ENCODE measurements at regions not wholly inside any gene's neighbourhood (a gene's known extent, or its start where the extent isn't known, plus 50 kb on each side); places are given as distances from the start of the nearest gene placed in this dataset.

- Histone ChIP-seq H3K9me2 (replicated peaks; ENCODE audit: insufficient read depth, low read length) (no peaks in the 10 kb centered on the region), H3F3A (ENCODE audit: insufficient read depth, low read length) (no peaks in the 10 kb centered on the region), H3K79me2 (ENCODE audit: low read length) (no peaks in the 10 kb centered on the region), H3K4me1 (ENCODE audit: low read length) (peaks cover 8% of the 10 kb centered on the region; the same call in 1 of the 2 replicates), H3K27ac (ENCODE audit: low read length) (no peak overlapping the region), H4K20me1 (ENCODE audit: insufficient read depth, low read length) (no peaks in the 10 kb centered on the region), H3K27me3 (replicated peaks; ENCODE audit: insufficient read depth, low read length) (no peaks in the 10 kb centered on the region), H3K4me2 (ENCODE audit: low read depth, low read length) (no peak overlapping the region), H3K36me3 (replicated peaks; ENCODE audit: insufficient read depth, low read length) (no peaks in the 10 kb centered on the region), H3K4me3 (ENCODE audit: low read length) (no peak overlapping the region), H2AFZ (ENCODE audit: low read length) (no peak overlapping the region), H3K9ac (ENCODE audit: low read length) (no peak overlapping the region), H3K9me3 (replicated peaks; ENCODE audit: insufficient read depth, low read length) (no peaks in the 10 kb centered on the region)
- TF ChIP-seq CTCF (IDR thresholded peaks at IDR 0.05; ENCODE audit: low read length) (no peak), EZH2 (optimal IDR thresholded peaks at IDR 0.05; ENCODE audit: low read depth, low read length) (no peak), EZH2phosphoT487 (IDR thresholded peaks at IDR 0.05; ENCODE audit: low read length) (no peak)
- no peak for DNase-seq
Measured at GRCh38 chr3:36215241-36215640, 165.1 kb upstream of the STAC start.

- Histone ChIP-seq H3K9me3 (replicated peaks; ENCODE audit: insufficient read depth, low read length) (no peaks in the 10 kb centered on the region), H4K20me1 (ENCODE audit: insufficient read depth, low read length) (no peaks in the 10 kb centered on the region), H3K79me2 (ENCODE audit: low read length) (no peaks in the 10 kb centered on the region), H3K27me3 (replicated peaks; ENCODE audit: insufficient read depth, low read length) (no peaks in the 10 kb centered on the region), H3K4me3 (ENCODE audit: low read length) (no peak overlapping the region), H3K4me2 (ENCODE audit: low read depth, low read length) (no peak overlapping the region), H3K27ac (ENCODE audit: low read length) (no peak overlapping the region), H3F3A (ENCODE audit: insufficient read depth, low read length) (no peaks in the 10 kb centered on the region), H3K36me3 (replicated peaks; ENCODE audit: insufficient read depth, low read length) (no peaks in the 10 kb centered on the region), H3K4me1 (ENCODE audit: low read length) (no peaks in the 10 kb centered on the region), H2AFZ (ENCODE audit: low read length) (no peak overlapping the region), H3K9ac (ENCODE audit: low read length) (no peak overlapping the region), H3K9me2 (replicated peaks; ENCODE audit: insufficient read depth, low read length) (no peaks in the 10 kb centered on the region)
- DNase-seq, result no peak
- no peak for TF ChIP-seq EZH2phosphoT487 (IDR thresholded peaks at IDR 0.05; ENCODE audit: low read length)
- TF ChIP-seq EZH2 (optimal IDR thresholded peaks at IDR 0.05; ENCODE audit: low read depth, low read length), result no peak
- no peak for TF ChIP-seq CTCF (IDR thresholded peaks at IDR 0.05; ENCODE audit: low read length)
Measured at GRCh38 chr3:36219398-36219797, 160.9 kb upstream of the STAC start.

- H4K20me1 ChIP-seq (ENCODE audit: insufficient read depth, low read length), result no peaks in the 10 kb centered on the region
- H3K27ac ChIP-seq (ENCODE audit: low read length), result no peak overlapping the region
- H3K79me2 ChIP-seq (ENCODE audit: low read length), result no peaks in the 10 kb centered on the region
- TF ChIP-seq CTCF (IDR thresholded peaks at IDR 0.05; ENCODE audit: low read length) (no peak), EZH2phosphoT487 (IDR thresholded peaks at IDR 0.05; ENCODE audit: low read length) (no peak), EZH2 (optimal IDR thresholded peaks at IDR 0.05; ENCODE audit: low read depth, low read length) (no peak)
- H3K36me3 ChIP-seq (replicated peaks; ENCODE audit: insufficient read depth, low read length), result no peaks in the 10 kb centered on the region
- no peaks in the 10 kb centered on the region for H3K4me1 ChIP-seq (ENCODE audit: low read length)
- no peak overlapping the region for H3K9ac ChIP-seq (ENCODE audit: low read length)
- H3K27me3 ChIP-seq (replicated peaks; ENCODE audit: insufficient read depth, low read length), result no peaks in the 10 kb centered on the region
- DNase-seq, result no peak
- no peak overlapping the region for H2AFZ ChIP-seq (ENCODE audit: low read length)
- H3K9me3 ChIP-seq (replicated peaks; ENCODE audit: insufficient read depth, low read length), result no peaks in the 10 kb centered on the region
- H3K9me2 ChIP-seq (replicated peaks; ENCODE audit: insufficient read depth, low read length), result no peaks in the 10 kb centered on the region
- H3K4me2 ChIP-seq (ENCODE audit: low read depth, low read length), result no peak overlapping the region
- H3F3A ChIP-seq (ENCODE audit: insufficient read depth, low read length), result no peaks in the 10 kb centered on the region
- H3K4me3 ChIP-seq (ENCODE audit: low read length), result no peak overlapping the region
Measured at GRCh38 chr3:36220173-36220572, 160.1 kb upstream of the STAC start.
